ENCODE measurements at regions not wholly inside any gene's neighbourhood (a gene's known extent, or its start where the extent isn't known, plus 50 kb on each side); places are given as distances from the start of the nearest gene placed in this dataset.

- Histone ChIP-seq H3K36me3 (replicated peaks; ENCODE audit: low read depth, low read length) (no peaks in the 10 kb centered on the region), H3K27ac (ENCODE audit: low read length) (no peak overlapping the region), H3K4me3 (ENCODE audit: low read length) (no peak overlapping the region), H3K27me3 (ENCODE audit: low read depth, low read length) (no peaks in the 10 kb centered on the region), H3K4me1 (ENCODE audit: low read length) (no peaks in the 10 kb centered on the region), H4K20me1 (ENCODE audit: insufficient read depth, low read length) (no peaks in the 10 kb centered on the region), H3K79me2 (ENCODE audit: low read length) (no peaks in the 10 kb centered on the region), H3K4me2 (ENCODE audit: low read length) (no peak overlapping the region), H2AFZ (ENCODE audit: low read depth, low read length) (no peak overlapping the region), H3K9ac (ENCODE audit: low read length) (no peak overlapping the region), H3K9me3 (ENCODE audit: insufficient read depth, low read length) (no peaks in the 10 kb centered on the region)
- TF ChIP-seq CTCF (IDR thresholded peaks at IDR 0.05; ENCODE audit: low read depth, low read length) (no peak), EZH2phosphoT487 (IDR thresholded peaks at IDR 0.05; ENCODE audit: low read depth) (no peak)
These were observed 473.5 kb downstream of the PRKD1 start for GRCh38 chr14:29454026-29454693.

GRCh38 chr14:29458547-29458946 lies 469.1 kb downstream of the PRKD1 start:
- no peak for TF ChIP-seq CTCF (IDR thresholded peaks at IDR 0.05; ENCODE audit: low read depth, low read length)
- no peak for TF ChIP-seq EZH2phosphoT487 (IDR thresholded peaks at IDR 0.05; ENCODE audit: low read depth)
- Histone ChIP-seq H4K20me1 (ENCODE audit: insufficient read depth, low read length) (no peaks in the 10 kb centered on the region), H3K79me2 (ENCODE audit: low read length) (no peaks in the 10 kb centered on the region), H3K9ac (ENCODE audit: low read length) (no peak overlapping the region), H3K27ac (ENCODE audit: low read length) (no peak overlapping the region), H3K4me2 (ENCODE audit: low read length) (no peak overlapping the region), H3K4me3 (ENCODE audit: low read length) (no peak overlapping the region), H3K4me1 (ENCODE audit: low read length) (no peaks in the 10 kb centered on the region), H2AFZ (ENCODE audit: low read depth, low read length) (no peak overlapping the region), H3K27me3 (ENCODE audit: low read depth, low read length) (no peaks in the 10 kb centered on the region), H3K36me3 (replicated peaks; ENCODE audit: low read depth, low read length) (no peaks in the 10 kb centered on the region), H3K9me3 (ENCODE audit: insufficient read depth, low read length) (no peaks in the 10 kb centered on the region)

GRCh38 chr14:29459531-29459930 lies 468.1 kb downstream of the PRKD1 start:
- Histone ChIP-seq H3K36me3 (replicated peaks; ENCODE audit: low read depth, low read length) (no peaks in the 10 kb centered on the region), H3K9me3 (ENCODE audit: insufficient read depth, low read length) (no peaks in the 10 kb centered on the region), H4K20me1 (ENCODE audit: insufficient read depth, low read length) (no peaks in the 10 kb centered on the region), H2AFZ (ENCODE audit: low read depth, low read length) (no peak overlapping the region), H3K4me1 (ENCODE audit: low read length) (no peaks in the 10 kb centered on the region), H3K27ac (ENCODE audit: low read length) (no peak overlapping the region), H3K79me2 (ENCODE audit: low read length) (no peaks in the 10 kb centered on the region), H3K4me3 (ENCODE audit: low read length) (no peak overlapping the region), H3K27me3 (ENCODE audit: low read depth, low read length) (0 out of 2 replicates have a peak, but pooled peaks cover 4% of the 10 kb centered on the region), H3K9ac (ENCODE audit: low read length) (no peak overlapping the region), H3K4me2 (ENCODE audit: low read length) (no peak overlapping the region)
- TF ChIP-seq CTCF (IDR thresholded peaks at IDR 0.05; ENCODE audit: low read depth, low read length) (no peak), EZH2phosphoT487 (IDR thresholded peaks at IDR 0.05; ENCODE audit: low read depth) (no peak)

GRCh38 chr14:29459969-29460560 lies 467.6 kb downstream of the PRKD1 start:
- Histone ChIP-seq H3K4me3 (ENCODE audit: low read length) (no peak overlapping the region), H3K79me2 (ENCODE audit: low read length) (no peaks in the 10 kb centered on the region), H3K4me1 (ENCODE audit: low read length) (no peaks in the 10 kb centered on the region), H3K36me3 (replicated peaks; ENCODE audit: low read depth, low read length) (no peaks in the 10 kb centered on the region), H3K9ac (ENCODE audit: low read length) (no peak overlapping the region), H4K20me1 (ENCODE audit: insufficient read depth, low read length) (no peaks in the 10 kb centered on the region), H3K9me3 (ENCODE audit: insufficient read depth, low read length) (no peaks in the 10 kb centered on the region), H3K27ac (ENCODE audit: low read length) (no peak overlapping the region), H3K4me2 (ENCODE audit: low read length) (no peak overlapping the region), H2AFZ (ENCODE audit: low read depth, low read length) (no peak overlapping the region), H3K27me3 (ENCODE audit: low read depth, low read length) (peaks cover 6% of the 10 kb centered on the region; the same call in 1 of the 2 replicates)
- TF ChIP-seq CTCF (IDR thresholded peaks at IDR 0.05; ENCODE audit: low read depth, low read length): no peak
- no peak for TF ChIP-seq EZH2phosphoT487 (IDR thresholded peaks at IDR 0.05; ENCODE audit: low read depth)

All from OCI-LY3 (cell line).